SK-N-SH (cell line): ENCODE measurements at regions not wholly inside any gene's neighbourhood (a gene's known extent, or its start where the extent isn't known, plus 50 kb on each side); places are given as distances from the start of the nearest gene placed in this dataset.

Source experiments
- CTCF ChIA-PET: fragments of 300-600, 350-600 bp; formaldehyde crosslinking; extraction: SDS; loops from one replicate; lab custom pipeline; 2021; lab: Yijun Ruan, JAX
- POLR2A ChIA-PET: fragments of 350-600 bp; sonication (Branson Sonifier 250); formaldehyde crosslinking; extraction: SDS; loops from one replicate; lab custom pipeline; 2020; ENCODE audit warnings: antibody characterized with exemption, inconsistent platforms; lab: Yijun Ruan, JAX
- DNase-seq: peaks from one replicate; pipeline ENCODE4 v3.0.0; 2012
- H2AFZ ChIP-seq: fragments of 200-600 bp; sonication (generic); 2 replicates; pipeline ENCODE4 v1.8.1; 2016; ENCODE audit warnings: antibody characterized with exemption, mild to moderate bottlenecking, low read depth
- H3F3A ChIP-seq: fragments of 200-600 bp; sonication (generic); replicated peaks from 2 replicates; pipeline ENCODE3; 2016; ENCODE audit warnings: antibody characterized with exemption, mild to moderate bottlenecking; ENCODE audit not compliant: insufficient read depth
- H3K27ac ChIP-seq, 2 experiments: fragments of 200-500 bp in 1 of 2; fragments of 200-600 bp in 1 of 2; sonication (Bioruptor generic) in 1 of 2; sonication (generic), shearing (Covaris generic) in 1 of 2; 2 replicates each; pipeline versions ENCODE4 v1.5.1 to v1.6.1; 2014 to 2016; ENCODE audit warnings: low read depth in 2 of 2, inconsistent platforms in 1 of 2, low read length in 1 of 2, mild to moderate bottlenecking in 1 of 2, mixed read lengths in 1 of 2
- H3K27me3 ChIP-seq: fragments of 200-600 bp; sonication (generic), shearing (Covaris generic); 2 replicates; pipeline ENCODE4 v1.6.1; 2016; ENCODE audit warnings: mixed run types; ENCODE audit not compliant: insufficient read depth
- H3K36me3 ChIP-seq, 2 experiments: fragments of 200-500 bp in 1 of 2; fragments of 200-600 bp in 1 of 2; sonication (Bioruptor generic) in 1 of 2; sonication (generic) in 1 of 2; replicated peaks in 1 of 2; 2 replicates each; pipeline versions ENCODE3 to v1.5.1; 2014 to 2016; ENCODE audit warnings: low read length in 1 of 2, mild to moderate bottlenecking in 1 of 2; ENCODE audit not compliant: insufficient read depth in 2 of 2, control insufficient read depth in 1 of 2
- H3K4me1 ChIP-seq, 2 experiments: fragments of 200-500 bp in 1 of 2; fragments of 200-600 bp in 1 of 2; sonication (Bioruptor generic) in 1 of 2; sonication (generic), shearing (Covaris generic) in 1 of 2; 2 replicates each; pipeline versions ENCODE4 v1.5.1 to v1.6.1; 2014 to 2016; ENCODE audit warnings: low read depth in 1 of 2, low read length in 1 of 2, mixed run types in 1 of 2; ENCODE audit not compliant: insufficient read depth in 2 of 2, control insufficient read depth in 1 of 2
- H3K4me2 ChIP-seq: fragments of 200-600 bp; sonication (generic), shearing (Covaris generic); 2 replicates; pipeline ENCODE4 v1.6.1; 2017; ENCODE audit warnings: mixed run types
- H3K4me3 ChIP-seq, 2 experiments: fragments of 200-500 bp in 1 of 2; fragments of 200-600 bp in 1 of 2; sonication (Bioruptor generic) in 1 of 2; sonication (generic), shearing (Covaris generic) in 1 of 2; 2 replicates each; pipeline versions ENCODE4 v1.5.1 to v1.8.1; 2014 to 2016; ENCODE audit warnings: low read depth in 2 of 2, inconsistent platforms in 1 of 2, low read length in 1 of 2, mild to moderate bottlenecking in 1 of 2, mixed read lengths in 1 of 2, moderate library complexity in 1 of 2
- H3K79me2 ChIP-seq: fragments of 200-600 bp; sonication (generic); 2 replicates; pipeline ENCODE4 v1.8.1; 2017; ENCODE audit warnings: mild to moderate bottlenecking; ENCODE audit not compliant: insufficient read depth
- H3K9ac ChIP-seq: fragments of 200-600 bp; sonication (generic); 2 replicates; pipeline ENCODE4 v1.6.1; 2017; ENCODE audit warnings: mixed run types
- H3K9me2 ChIP-seq: fragments of 200-600 bp; sonication (generic); 2 replicates; pipeline ENCODE4 v1.6.1; 2017; ENCODE audit warnings: mixed run types
- H3K9me3 ChIP-seq: fragments of 200-600 bp; sonication (generic); 2 replicates; pipeline ENCODE4 v1.6.1; 2017; ENCODE audit warnings: mixed run types, mild to moderate bottlenecking, moderate library complexity
- H4K20me1 ChIP-seq: fragments of 200-600 bp; sonication (generic); 2 replicates; pipeline ENCODE4 v1.6.1; 2017; ENCODE audit warnings: mild to moderate bottlenecking, mixed run types; ENCODE audit not compliant: insufficient read depth
- GABPA ChIP-seq: IDR thresholded peaks from 2 replicates; pipeline ENCODE4 v1.4.0; 2012; ENCODE audit warnings: low read depth, mild to moderate bottlenecking
- MAX ChIP-seq: IDR thresholded peaks from 2 replicates; pipeline ENCODE4 v1.4.0; 2012; ENCODE audit warnings: low read depth
- MXI1 ChIP-seq: IDR thresholded peaks from 2 replicates; pipeline ENCODE4 v1.6.1; 2012; ENCODE audit warnings: mild to moderate bottlenecking, low read depth, low read length, improper control_type of control experiment
- NFIC ChIP-seq: IDR thresholded peaks from 2 replicates; pipeline ENCODE4 v1.4.0; 2012; ENCODE audit warnings: borderline replicate concordance
- NRF1 ChIP-seq: IDR thresholded peaks from 2 replicates; pipeline ENCODE4 v1.6.1; 2012; ENCODE audit warnings: low read depth, mild to moderate bottlenecking, low read length
- RAD21 ChIP-seq: IDR thresholded peaks from 2 replicates; pipeline ENCODE4 v1.6.1; 2012; ENCODE audit warnings: mild to moderate bottlenecking, low read length
- SMC3 ChIP-seq: IDR thresholded peaks from 2 replicates; pipeline ENCODE4 v1.6.1; 2012; ENCODE audit warnings: low read depth, low read length, improper control_type of control experiment
- TCF12 ChIP-seq: IDR thresholded peaks from 2 replicates; pipeline ENCODE4 v1.4.0; 2012
- TEAD4 ChIP-seq: IDR thresholded peaks from 2 replicates; pipeline ENCODE4 v1.4.0; 2012; ENCODE audit warnings: mild to moderate bottlenecking, borderline replicate concordance; ENCODE audit not compliant: insufficient read depth
- USF2 ChIP-seq: fragments of 150-350 bp; IDR thresholded peaks from 2 replicates; pipeline ENCODE4 v1.6.1; 2017; ENCODE audit warnings: antibody characterized with exemption, low read length, low read depth, borderline replicate concordance
- YY1 ChIP-seq: IDR thresholded peaks from 2 replicates; pipeline ENCODE4 v1.4.0; 2012; ENCODE audit warnings: low read depth, mild to moderate bottlenecking
- WGBS: methylation state at CpG from one replicate; pipeline ENCODE4 v1.1.6; 2017; ENCODE audit warnings: low lambda C conversion rate; 5-methylcytosine and 5-hydroxymethylcytosine counted together

- no peak for TF ChIP-seq USF2
- TF ChIP-seq SMC3: peak; percentile 66
- no peak for TF ChIP-seq MXI1
- no peak for TF ChIP-seq YY1
- peak; percentile 73 for TF ChIP-seq RAD21
- TF ChIP-seq NFIC: no peak
Observed at GRCh38 chr3:87503900-87504498, 227.6 kb upstream of the POU1F1 start (continued).

- CTCF ChIA-PET: no interaction called here
- Histone ChIP-seq H3K9ac (no peak overlapping the region), H3K4me2 (no peak overlapping the region), H4K20me1 (no peaks in the 10 kb centered on the region)
- POLR2A ChIA-PET: no interaction called here
- TF ChIP-seq NRF1 (no peak), GABPA (no peak), YY1 (no peak), MAX (no peak), TCF12 (no peak)
- TF ChIP-seq, all 33 proteins: peak for 0
- no peak overlapping the region for H3K27ac ChIP-seq
- H3K4me3 ChIP-seq: no peak overlapping the region
- WGBS: 19% methylated on average over 3 of the region's 3 CpGs
- DNase-seq: no peak
- H3K36me3 ChIP-seq: no peaks in the 10 kb centered on the region
- H3F3A ChIP-seq: no peaks in the 10 kb centered on the region
- H2AFZ ChIP-seq: no peak overlapping the region
- peaks cover 17% of the 10 kb centered on the region; the same call in 1 of the 2 replicates for H3K27me3 ChIP-seq
- H3K4me1 ChIP-seq: peaks cover 0 to 6% of the 10 kb centered on the region in 2 experiments; a peak in 1 of 4 replicates
- no peaks in the 10 kb centered on the region for H3K9me2 ChIP-seq
- no peaks in the 10 kb centered on the region for H3K9me3 ChIP-seq
- H3K79me2 ChIP-seq: no peaks in the 10 kb centered on the region
Observed at GRCh38 chr3:87501076-87501475, 224.7 kb upstream of the POU1F1 start.

GRCh38 chr3:87498358-87499080, 222.1 kb upstream of the POU1F1 start:
- H3K4me2 ChIP-seq: no peak overlapping the region
- WGBS: 8% methylated on average over 1 of the region's 1 CpG

More at GRCh38 chr3:87498358-87499080, 222.1 kb upstream of the POU1F1 start:
- no peaks in the 10 kb centered on the region for H3K4me1 ChIP-seq
- H4K20me1 ChIP-seq: no peaks in the 10 kb centered on the region
- POLR2A ChIA-PET: no interaction called here
- H2AFZ ChIP-seq: no peak overlapping the region
- H3K9me3 ChIP-seq: no peaks in the 10 kb centered on the region
- DNase-seq: no peak
- H3K27me3 ChIP-seq: peaks cover 17% of the 10 kb centered on the region; the same call in 1 of the 2 replicates
- CTCF ChIA-PET: no interaction called here
- no peaks in the 10 kb centered on the region for H3K9me2 ChIP-seq
- H3K9ac ChIP-seq: no peak overlapping the region
- no peak overlapping the region for H3K4me3 ChIP-seq
- H3F3A ChIP-seq: no peaks in the 10 kb centered on the region
- H3K27ac ChIP-seq: no peak overlapping the region
- no peaks in the 10 kb centered on the region for H3K36me3 ChIP-seq
- H3K79me2 ChIP-seq: no peaks in the 10 kb centered on the region
- TF ChIP-seq TEAD4: no peak
- no peak for TF ChIP-seq NRF1
